GM19397 (cell line): ENCODE measurements at regions not wholly inside any gene's neighbourhood (a gene's known extent, or its start where the extent isn't known, plus 50 kb on each side); places are given as distances from the start of the nearest gene placed in this dataset.

Experiments used
- ATAC-seq: cut with Tn5 transposase; IDR thresholded peaks from one replicate; pipeline ENCODE4 v1.9.1; 2021; ENCODE audit warnings: mild to moderate bottlenecking, moderate library complexity; ENCODE audit not compliant: unreplicated experiment

- ATAC-seq = no peak
Measured at GRCh38 chr10:108812906-108813305, 1110.4 kb downstream of the XPNPEP1 start.

GRCh38 chr10:108812296-108812695 lies 1111.0 kb downstream of the XPNPEP1 start:
- no peak for ATAC-seq

GRCh38 chr10:108808228-108808627 lies 1115.1 kb downstream of the XPNPEP1 start:
- ATAC-seq = no peak

DNA sequence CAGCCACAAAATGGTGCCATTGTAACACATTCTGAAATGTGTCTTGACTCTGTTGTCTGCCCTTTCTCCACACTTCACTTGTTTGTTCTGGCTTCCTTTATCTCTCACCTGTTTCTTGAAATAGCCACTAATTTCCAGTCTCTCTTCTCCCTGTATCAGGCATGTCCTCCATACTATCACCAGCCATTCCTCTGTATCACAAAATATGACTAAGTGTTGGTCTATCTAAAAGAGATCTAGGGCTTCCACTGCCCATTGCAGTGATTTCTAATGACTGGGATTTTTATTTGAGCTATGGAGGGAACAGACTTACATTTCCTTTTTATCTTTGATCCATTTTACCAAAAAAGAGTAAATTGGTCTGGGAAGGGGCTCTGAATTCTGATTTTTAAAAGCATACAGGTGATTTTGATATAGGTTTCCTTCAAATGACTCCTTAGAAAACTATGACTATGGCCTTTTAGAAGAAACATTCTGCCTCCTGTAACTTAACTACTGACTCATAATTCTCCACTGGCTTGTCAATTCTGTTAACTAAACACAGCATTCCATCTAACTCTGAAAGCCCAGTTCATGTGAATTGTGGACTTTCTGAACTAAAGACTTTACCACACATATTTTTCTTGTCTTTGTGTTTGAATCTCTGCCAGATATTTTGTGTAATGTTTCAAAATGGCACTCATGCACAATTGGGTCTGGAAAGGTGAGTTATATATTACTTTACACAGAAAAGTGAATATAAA lies 1121.4 kb downstream of the XPNPEP1 start:
- no peak for ATAC-seq

GRCh38 chr10:108801220-108801619 lies 1122.1 kb downstream of the XPNPEP1 start:
- ATAC-seq = no peak

- no peak for ATAC-seq
Measured at GRCh38 chr10:108797573-108797972, 1125.7 kb downstream of the XPNPEP1 start.

DNA sequence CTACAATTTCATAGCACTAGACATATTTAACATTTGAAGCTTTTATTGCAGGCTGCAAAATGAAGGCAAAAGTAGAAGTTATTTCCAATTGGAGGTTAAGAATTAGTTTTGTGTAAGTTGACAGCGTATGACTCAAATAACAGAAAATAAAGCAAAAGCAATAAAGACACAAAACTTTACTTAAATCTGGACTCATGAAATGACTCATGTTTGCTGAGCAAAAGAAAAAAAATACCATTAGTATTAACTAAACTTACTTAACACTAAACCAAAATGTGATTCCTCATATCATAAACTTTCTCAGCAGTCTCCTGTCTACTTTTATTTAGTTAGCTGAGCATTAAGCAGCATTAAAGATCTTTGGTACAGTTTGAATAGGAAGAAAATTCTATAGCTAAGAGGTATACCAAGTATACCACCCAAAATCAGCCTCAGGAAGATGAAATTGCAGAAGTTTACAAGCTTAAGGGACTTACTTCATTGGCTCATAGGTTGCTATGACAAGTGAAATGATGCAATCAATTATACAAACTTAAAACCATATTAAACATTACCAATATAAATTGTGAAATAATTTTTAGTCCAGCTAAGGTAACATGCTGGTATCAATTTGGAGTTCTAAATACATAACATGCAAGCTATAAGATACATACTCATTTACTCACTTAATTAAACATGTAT lies 1131.4 kb downstream of the XPNPEP1 start:
- ATAC-seq = no peak

DNA sequence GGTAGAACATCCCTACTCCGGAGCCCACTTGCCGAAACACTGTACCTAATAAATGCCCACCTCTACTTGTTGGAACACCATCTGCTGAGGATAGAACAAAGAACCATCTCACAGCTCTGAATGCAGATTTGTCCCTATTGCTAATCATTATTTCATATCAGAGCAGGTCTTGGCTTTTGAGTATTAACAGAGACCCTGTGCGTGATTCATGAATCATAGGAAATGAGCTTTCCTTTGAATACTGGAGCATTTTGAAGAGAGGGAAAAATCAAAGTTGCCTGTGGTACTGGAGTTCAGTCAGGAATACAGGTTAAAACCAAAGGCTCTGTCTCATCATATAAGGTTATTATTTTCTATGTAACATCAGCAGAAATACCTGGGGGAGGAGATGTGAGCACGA lies 1132.3 kb downstream of the XPNPEP1 start:
- no peak for ATAC-seq

- peak; percentile 61 for ATAC-seq
Measured at GRCh38 chr10:108789919-108790318, 1133.4 kb downstream of the XPNPEP1 start.

DNA sequence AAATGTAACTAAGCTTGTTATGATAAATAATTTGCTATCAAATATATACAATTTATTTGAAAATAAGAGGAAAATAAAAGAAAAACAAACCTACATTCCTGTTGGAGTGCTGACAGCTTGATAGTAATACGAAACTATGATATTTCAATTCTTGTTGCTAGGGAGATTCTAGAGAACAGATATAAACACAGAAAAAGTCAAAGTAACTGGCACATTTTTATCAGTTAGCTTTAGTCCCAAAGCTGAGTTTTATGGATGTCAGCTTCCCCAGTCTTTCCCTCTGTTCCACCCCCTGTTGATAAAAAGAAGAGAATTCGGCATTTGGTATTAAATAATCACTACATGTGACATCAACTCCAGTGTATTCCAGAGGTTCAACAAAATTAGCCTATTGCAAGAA lies 1134.0 kb downstream of the XPNPEP1 start:
- ATAC-seq = no peak

GRCh38 chr10:108788891-108789290 lies 1134.4 kb downstream of the XPNPEP1 start:
- no peak for ATAC-seq

DNA sequence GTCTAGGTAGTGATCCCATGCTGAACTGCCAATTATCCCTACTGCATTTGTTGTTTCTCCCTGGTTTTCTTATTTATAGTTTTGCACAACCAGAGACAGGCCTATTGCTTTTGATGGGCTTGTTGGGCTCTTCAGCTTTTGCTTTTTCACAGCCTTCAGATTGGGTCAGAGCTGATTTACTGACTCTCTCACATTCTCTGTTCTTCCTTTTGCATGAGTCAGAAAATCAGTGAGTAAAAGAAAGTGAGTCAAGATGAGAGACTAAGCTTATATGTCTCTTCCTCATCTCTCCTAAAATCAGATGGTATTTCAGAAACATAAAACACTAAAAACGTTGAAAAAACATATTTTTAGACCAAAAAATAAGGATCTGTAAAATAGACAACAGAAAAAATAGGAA lies 1135.4 kb downstream of the XPNPEP1 start:
- ATAC-seq = no peak

DNA sequence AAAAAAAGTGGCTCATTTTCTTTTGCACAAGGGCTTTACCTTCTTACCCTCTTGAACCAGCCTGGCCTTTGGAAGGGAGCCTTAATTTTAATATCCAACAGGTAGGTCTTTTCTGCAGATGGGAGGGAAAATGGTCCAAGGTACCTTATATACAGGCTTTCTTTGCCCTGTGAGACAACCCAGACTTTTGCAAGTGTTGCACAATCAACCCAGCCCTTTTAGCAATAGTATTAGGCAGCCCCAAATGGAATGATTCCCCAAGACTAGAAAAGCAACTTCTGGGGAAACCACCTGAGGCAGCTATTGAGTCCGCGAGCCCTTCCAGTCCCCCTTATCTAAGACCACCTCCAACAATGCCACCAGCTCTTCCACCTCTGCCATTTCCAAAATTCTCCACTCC lies 1138.3 kb downstream of the XPNPEP1 start:
- no peak for ATAC-seq

- ATAC-seq = no peak
Measured at GRCh38 chr10:108784534-108784933, 1138.8 kb downstream of the XPNPEP1 start.

DNA sequence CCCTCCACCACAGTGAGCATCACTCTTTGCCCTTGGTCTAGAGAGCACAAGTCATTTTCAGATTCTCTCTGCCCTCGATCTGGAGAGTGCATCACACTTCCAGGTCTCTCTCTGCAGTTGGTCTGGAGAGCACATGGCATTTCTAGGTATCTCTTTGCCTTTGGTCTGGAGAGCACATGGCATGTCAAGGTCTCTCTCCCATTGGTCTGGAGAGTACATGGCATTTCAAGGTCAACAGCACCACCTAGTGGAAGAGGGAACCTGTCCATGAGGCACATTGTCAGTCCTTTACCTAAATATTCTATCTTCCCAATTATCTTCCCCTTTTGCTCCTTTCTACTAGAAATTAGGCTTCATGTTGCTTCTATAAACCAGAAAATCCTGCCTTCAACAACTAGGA lies 1139.4 kb downstream of the XPNPEP1 start:
- peak; percentile 81 for ATAC-seq

- no peak for ATAC-seq
Measured at GRCh38 chr10:108782411-108782810, 1140.9 kb downstream of the XPNPEP1 start.

DNA sequence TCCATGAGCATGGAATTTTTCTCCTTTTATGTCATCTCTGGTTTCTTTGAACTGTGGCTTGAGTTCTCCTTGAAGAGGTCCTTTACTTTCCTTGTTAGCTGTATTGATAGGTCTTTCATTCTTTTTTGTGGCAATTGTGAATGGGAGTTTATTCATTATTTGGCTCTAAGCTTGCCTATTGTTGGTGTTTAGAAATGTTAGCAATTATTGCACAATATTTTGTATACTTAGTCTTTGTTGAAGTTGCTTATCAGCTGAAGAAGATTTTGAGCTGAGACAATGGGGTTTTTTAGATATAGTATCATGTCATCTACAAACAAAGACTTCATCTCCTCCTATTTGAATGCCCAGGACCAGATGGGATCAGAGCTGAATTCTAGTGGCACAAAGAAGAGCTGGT lies 1143.8 kb downstream of the XPNPEP1 start:
- no peak for ATAC-seq

DNA sequence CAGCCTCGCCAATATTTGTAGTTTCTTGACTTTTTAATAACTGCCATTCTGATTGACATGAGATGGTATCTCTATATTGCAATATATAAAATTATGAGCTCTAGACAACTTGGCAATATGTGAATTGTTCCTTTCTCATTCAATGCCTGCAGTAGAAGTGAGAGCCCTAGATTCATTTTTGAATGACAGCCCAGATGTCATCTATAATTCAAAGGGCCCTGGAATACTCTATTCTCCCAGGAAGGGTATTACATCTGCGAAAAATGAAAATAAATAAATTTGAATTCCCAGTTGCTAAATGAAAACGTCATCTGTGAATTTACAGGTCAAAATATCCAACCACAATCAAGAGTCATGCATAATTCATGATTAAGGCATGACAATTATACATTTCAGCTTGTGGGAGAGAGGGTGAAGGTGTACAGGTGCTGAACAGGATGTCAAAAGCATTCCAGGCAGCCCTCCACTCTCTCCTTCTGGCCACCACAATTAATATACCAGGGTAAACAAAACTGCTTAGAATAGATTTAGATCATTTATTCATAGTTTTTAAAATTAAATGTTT lies 1147.3 kb downstream of the XPNPEP1 start:
- no peak for ATAC-seq

- ATAC-seq = no peak
Measured at GRCh38 chr10:108771106-108771505, 1152.2 kb downstream of the XPNPEP1 start.

- ATAC-seq = no peak
Measured at GRCh38 chr10:108765794-108766193, 1157.5 kb downstream of the XPNPEP1 start.

DNA sequence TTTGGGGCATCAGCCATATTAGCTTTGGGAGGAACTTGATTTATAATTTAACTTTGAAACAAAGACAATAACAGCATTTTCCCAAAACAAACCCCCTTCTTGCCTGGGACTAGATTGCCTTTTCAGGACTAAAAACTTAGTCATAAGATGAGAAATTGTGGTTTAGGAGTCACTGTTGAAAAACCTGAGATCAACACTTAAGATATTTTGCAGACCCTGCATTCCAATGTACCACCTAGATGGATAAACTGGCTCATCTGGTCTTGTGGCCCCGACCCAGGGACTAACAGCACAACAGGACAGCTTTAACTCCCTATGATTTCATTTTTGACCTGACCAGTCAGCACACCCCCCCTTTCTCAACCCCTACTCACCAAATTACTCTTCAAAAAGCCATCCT lies 1165.4 kb downstream of the XPNPEP1 start:
- no peak for ATAC-seq

- no peak for ATAC-seq
Measured at GRCh38 chr10:108755646-108756045, 1167.7 kb downstream of the XPNPEP1 start.
